SK-N-SH (cell line): ENCODE measurements at regions not wholly inside any gene's neighbourhood (a gene's known extent, or its start where the extent isn't known, plus 50 kb on each side); places are given as distances from the start of the nearest gene placed in this dataset.

ENCODE experiments used
- CTCF ChIP-seq: fragments of 200-600 bp; sonication (generic); IDR thresholded peaks from 2 replicates; pipeline ENCODE4 v1.6.1; 2017; ENCODE audit warnings: antibody characterized with exemption, mild to moderate bottlenecking, moderate library complexity
- EP300 ChIP-seq, 2 experiments: IDR thresholded peaks; 2 replicates each; pipeline versions ENCODE4 v1.4.0 to v1.6.1; 2012; ENCODE audit warnings: borderline replicate concordance in 1 of 2, low read depth in 1 of 2, low read length in 1 of 2
- GATA2 ChIP-seq: sonication (generic); formaldehyde crosslinking; IDR thresholded peaks from 2 replicates; pipeline ENCODE4 v1.5.0; 2020; ENCODE audit warnings: mild to moderate bottlenecking, missing genetic modification reagents
- JUND ChIP-seq: IDR thresholded peaks from 2 replicates; pipeline ENCODE4 v1.4.0; 2012
- MAX ChIP-seq: IDR thresholded peaks from 2 replicates; pipeline ENCODE4 v1.4.0; 2012; ENCODE audit warnings: low read depth
- MXI1 ChIP-seq: IDR thresholded peaks from 2 replicates; pipeline ENCODE4 v1.6.1; 2012; ENCODE audit warnings: mild to moderate bottlenecking, low read depth, low read length, improper control_type of control experiment
- POLR2AphosphoS5 ChIP-seq: IDR thresholded peaks from 2 replicates; pipeline ENCODE4 v1.6.1; 2012; ENCODE audit warnings: low read depth, low read length
- RAD21 ChIP-seq: IDR thresholded peaks from 2 replicates; pipeline ENCODE4 v1.6.1; 2012; ENCODE audit warnings: mild to moderate bottlenecking, low read length
- RCOR1 ChIP-seq: fragments of 150-350 bp; IDR thresholded peaks from 2 replicates; pipeline ENCODE4 v1.6.1; 2017; ENCODE audit warnings: antibody characterized with exemption, low read length
- REST ChIP-seq: IDR thresholded peaks from 2 replicates; pipeline ENCODE4 v1.6.1; 2012; ENCODE audit warnings: mild to moderate bottlenecking, low read depth, low read length, moderate library complexity
- SIN3A ChIP-seq: IDR thresholded peaks from 2 replicates; pipeline ENCODE4 v1.6.1; 2012; ENCODE audit warnings: low read depth, mild to moderate bottlenecking, low read length, moderate library complexity, borderline replicate concordance
- TEAD4 ChIP-seq: IDR thresholded peaks from 2 replicates; pipeline ENCODE4 v1.4.0; 2012; ENCODE audit warnings: mild to moderate bottlenecking, borderline replicate concordance; ENCODE audit not compliant: insufficient read depth
- USF1 ChIP-seq: IDR thresholded peaks from 2 replicates; pipeline ENCODE4 v1.4.0; 2012; ENCODE audit warnings: low read depth, borderline replicate concordance
- YY1 ChIP-seq: IDR thresholded peaks from 2 replicates; pipeline ENCODE4 v1.4.0; 2012; ENCODE audit warnings: low read depth, mild to moderate bottlenecking

- TF ChIP-seq CTCF: no peak
- no peak for TF ChIP-seq POLR2AphosphoS5
- no peak for TF ChIP-seq JUND
- no peak for TF ChIP-seq USF1
- TF ChIP-seq RCOR1: no peak
- TF ChIP-seq TEAD4: no peak
- no peak for TF ChIP-seq YY1
- no peak for TF ChIP-seq RAD21
- TF ChIP-seq EP300 (IDR thresholded peaks at IDR 0.05; ENCODE audit: borderline replicate concordance in 1 of 2, low read depth in 1 of 2, low read length in 1 of 2): no peak
- no peak for TF ChIP-seq MXI1
- TF ChIP-seq GATA2 (CRISPR knock-in tag): no peak
- no peak for TF ChIP-seq SIN3A
- no peak for TF ChIP-seq MAX
- no peak for TF ChIP-seq REST
These were observed 207.3 kb downstream of the DAD1 start for GRCh38 chr14:22381766-22382165.
